ENCODE measurements at regions not wholly inside any gene's neighbourhood (a gene's known extent, or its start where the extent isn't known, plus 50 kb on each side); places are given as distances from the start of the nearest gene placed in this dataset.

- TF ChIP-seq POLR2A (IDR thresholded peaks at IDR 0.05) (no peak), POLR2AphosphoS5 (IDR thresholded peaks at IDR 0.05; ENCODE audit: insufficient read depth in 1 of 2, low read depth in 1 of 2) (no peak)
These were observed 268.0 kb downstream of the OPA1 start for GRCh38 chr3:193861012-193861411.
